Gastrocnemius medialis (tissue), 4 donors: ENCODE measurements at regions not wholly inside any gene's neighbourhood (a gene's known extent, or its start where the extent isn't known, plus 50 kb on each side); places are given as distances from the start of the nearest gene placed in this dataset.

Experiments
- POLR2A ChIP-seq, 2 donors: fragments of 450-650 bp; IDR thresholded peaks; one replicate each; pipeline ENCODE4 v1.6.1; 2017; ENCODE audit warnings: antibody characterized with exemption in 2 of 2, mild to moderate bottlenecking in 2 of 2, moderate library complexity in 2 of 2
- TF ChIP-seq, protein P1 (sequence below), 5 experiments: fragments of 450-650 bp in 3 of 5; fragments of 200-600 bp in 2 of 5; sonication (generic) in 2 of 5; IDR thresholded peaks in 4 of 5; conservative IDR thresholded peaks in 1 of 5; 1 replicate in 4 of 5; 2 replicates in 1 of 5; pipeline ENCODE4 v1.5.1; 2016 to 2019; ENCODE audit warnings: antibody characterized with exemption in 5 of 5, mild to moderate bottlenecking in 3 of 5, moderate library complexity in 3 of 5

DNA sequence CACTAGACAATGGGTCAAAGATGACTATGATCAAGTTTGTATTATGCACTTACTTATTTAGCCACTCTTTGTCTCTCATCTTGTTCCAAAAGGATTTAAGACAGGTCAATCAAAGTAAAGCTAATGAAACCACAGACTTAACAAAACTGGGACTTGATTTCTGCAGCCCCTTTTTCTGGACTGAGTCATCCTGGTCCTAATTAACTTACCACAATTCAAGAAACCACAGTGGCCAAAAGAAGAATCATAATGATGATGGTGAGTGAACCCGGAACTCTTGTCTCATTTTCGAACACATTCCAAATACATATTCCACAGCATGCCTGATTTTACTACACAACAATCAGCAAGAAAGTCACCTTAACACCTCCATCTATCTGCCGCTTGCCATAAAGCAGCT lies 1333.0 kb downstream of the ROBO1 start:
- no peak for TF ChIP-seq POLR2A (IDR thresholded peaks at IDR 0.05)
- TF ChIP-seq, protein P1, sequence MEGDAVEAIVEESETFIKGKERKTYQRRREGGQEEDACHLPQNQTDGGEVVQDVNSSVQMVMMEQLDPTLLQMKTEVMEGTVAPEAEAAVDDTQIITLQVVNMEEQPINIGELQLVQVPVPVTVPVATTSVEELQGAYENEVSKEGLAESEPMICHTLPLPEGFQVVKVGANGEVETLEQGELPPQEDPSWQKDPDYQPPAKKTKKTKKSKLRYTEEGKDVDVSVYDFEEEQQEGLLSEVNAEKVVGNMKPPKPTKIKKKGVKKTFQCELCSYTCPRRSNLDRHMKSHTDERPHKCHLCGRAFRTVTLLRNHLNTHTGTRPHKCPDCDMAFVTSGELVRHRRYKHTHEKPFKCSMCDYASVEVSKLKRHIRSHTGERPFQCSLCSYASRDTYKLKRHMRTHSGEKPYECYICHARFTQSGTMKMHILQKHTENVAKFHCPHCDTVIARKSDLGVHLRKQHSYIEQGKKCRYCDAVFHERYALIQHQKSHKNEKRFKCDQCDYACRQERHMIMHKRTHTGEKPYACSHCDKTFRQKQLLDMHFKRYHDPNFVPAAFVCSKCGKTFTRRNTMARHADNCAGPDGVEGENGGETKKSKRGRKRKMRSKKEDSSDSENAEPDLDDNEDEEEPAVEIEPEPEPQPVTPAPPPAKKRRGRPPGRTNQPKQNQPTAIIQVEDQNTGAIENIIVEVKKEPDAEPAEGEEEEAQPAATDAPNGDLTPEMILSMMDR (IDR thresholded peaks at IDR 0.05 in 4 of 5, conservative IDR thresholded peaks at IDR 0.05 in 1 of 5), result no peak
